ENCODE measurements at regions not wholly inside any gene's neighbourhood (a gene's known extent, or its start where the extent isn't known, plus 50 kb on each side); places are given as distances from the start of the nearest gene placed in this dataset.
A peak's percentile ranks its signal among the peaks of the same experiment; 100 is the strongest.

GRCh38 chr12:131511803-131512561 lies 198.9 kb upstream of the SFSWAP start:
- H3K27me3 ChIP-seq (replicated peaks in 1 of 4; ENCODE audit: control insufficient read depth in 3 of 4, extremely low read depth in 1 of 4, insufficient read depth in 3 of 4, low read length in 3 of 4) = no peaks in the 10 kb centered on the region
- no peak overlapping the region for H3K4me3 ChIP-seq (ENCODE audit: extremely low read depth in 1 of 4, insufficient read depth in 2 of 4, low read depth in 3 of 4, low read length in 4 of 4)
- peak overlapping the region; percentile 32; the same call in 1 of the 2 replicates for H3K18ac ChIP-seq (ENCODE audit: extremely low read depth, low read length)
- 87% methylated on average over 11 of the region's 11 CpGs; no CpG with 5 or more reads in 1 of the 2 experiments for WGBS, 2 experiments (ENCODE audit: extremely low coverage in 1 of 2, insufficient coverage in 1 of 2, insufficient read length in 1 of 2, insufficient replicate concordance in 2 of 2, low coverage in 1 of 2, low lambda C conversion rate in 2 of 2, missing lambda C conversion rate in 1 of 2)
- H3K23me2 ChIP-seq (ENCODE audit: low read depth, low read length) = no peaks in the 10 kb centered on the region
- CTCF ChIA-PET (ENCODE audit: partially characterized antibody) = interaction anchor here (1.0 to 1.3 kb wide), 2 partner anchors 24 to 50 kb away, joined by 3 to 4 read pairs; no protein-coding TSS in a partner anchor
- DNase-seq (ENCODE audit: low read depth in 1 of 2, low spot score in 2 of 2) (no peak), FAIRE-seq (no peak)
- no peaks in the 10 kb centered on the region for H3K79me2 ChIP-seq (ENCODE audit: control insufficient read depth in 1 of 2, insufficient read depth in 2 of 2, low read length in 2 of 2)
- no peak overlapping the region for H4K8ac ChIP-seq (ENCODE audit: extremely low read depth, insufficient read depth, low read length)
- no peak overlapping the region for H2AK5ac ChIP-seq (ENCODE audit: low read depth, low read length)
- H3K79me1 ChIP-seq (ENCODE audit: low read depth, low read length) = no peaks in the 10 kb centered on the region
- no peak overlapping the region for H3K4ac ChIP-seq (replicated peaks; ENCODE audit: insufficient read length, low read depth, low read length)
- H3K56ac ChIP-seq (replicated peaks; ENCODE audit: insufficient read length, low read depth, low read length) = no peak overlapping the region
- 0 out of 2 replicates have a peak overlapping the region, but pooled peaks have one; percentile 3 for H2BK20ac ChIP-seq (ENCODE audit: low read length)
- no peaks in the 10 kb centered on the region for H3K9me3 ChIP-seq (ENCODE audit: insufficient read depth in 2 of 2, low read depth in 1 of 2, low read length in 1 of 2)
- no peaks in the 10 kb centered on the region for H3K36me3 ChIP-seq (ENCODE audit: control insufficient read depth in 2 of 4, insufficient read depth in 4 of 4, low read length in 3 of 4)
- H3K27ac ChIP-seq (ENCODE audit: low read depth, low read length) = no peak overlapping the region
- peak overlapping the region; percentile 46 for H4K91ac ChIP-seq (replicated peaks; ENCODE audit: insufficient read length, low read length)
- no peak overlapping the region for H3K4me2 ChIP-seq (ENCODE audit: insufficient read depth in 1 of 2, low read depth in 2 of 2, low read length in 2 of 2)
- peaks cover 0 to 10% (median 5%) of the 10 kb centered on the region in 4 experiments; a peak in 5 of 7 replicates for H3K4me1 ChIP-seq (replicated peaks in 1 of 4; ENCODE audit: control insufficient read depth in 3 of 4, insufficient read depth in 4 of 4, low read length in 3 of 4)
- peak overlapping the region; percentile 88; the same call in 1 of the 2 replicates for H2BK15ac ChIP-seq (ENCODE audit: low read length)
- H3K14ac ChIP-seq (ENCODE audit: insufficient read length) = no peak overlapping the region
- H4K20me1 ChIP-seq (replicated peaks in 1 of 2; ENCODE audit: control insufficient read depth in 1 of 2, insufficient read depth in 2 of 2, low read length in 2 of 2) = no peaks in the 10 kb centered on the region
- H2BK5ac ChIP-seq (ENCODE audit: low read depth, low read length) = no peak overlapping the region
- POLR2A ChIA-PET (ENCODE audit: partially characterized antibody) = no interaction called here
- H2BK120ac ChIP-seq (replicated peaks; ENCODE audit: low read depth, low read length) = no peak overlapping the region
- H2BK12ac ChIP-seq (ENCODE audit: low read depth, low read length) = peak overlapping the region; percentile 84
- no peak overlapping the region for H2AFZ ChIP-seq (ENCODE audit: low read length)
- H3K9ac ChIP-seq (replicated peaks in 1 of 4; ENCODE audit: extremely low read depth in 1 of 4, low read depth in 3 of 4, low read length in 3 of 4) = no peak overlapping the region
- no peak overlapping the region for H3K23ac ChIP-seq (ENCODE audit: insufficient read length)
- H4K5ac ChIP-seq (ENCODE audit: insufficient read length, low read depth, low read length) = no peak overlapping the region
- TF ChIP-seq HDAC6 (IDR thresholded peaks at IDR 0.05; ENCODE audit: low read depth, low read length) (no peak), ZNF274 (IDR thresholded peaks at IDR 0.05; ENCODE audit: borderline replicate concordance, extremely low read depth, low read length) (no peak), RBBP5 (IDR thresholded peaks at IDR 0.05; ENCODE audit: borderline replicate concordance, low read depth, low read length) (no peak), CTBP2 (IDR thresholded peaks at IDR 0.05; ENCODE audit: borderline replicate concordance, insufficient read depth, insufficient read length, low read length) (no peak), TBP (IDR thresholded peaks at IDR 0.05; ENCODE audit: low read depth, low read length) (no peak), SIRT6 (IDR thresholded peaks at IDR 0.05; ENCODE audit: low read length) (no peak), TCF12 (IDR thresholded peaks at IDR 0.05; ENCODE audit: low read depth, low read length) (no peak), KDM4A (IDR thresholded peaks at IDR 0.05; ENCODE audit: low read depth, low read length, severe bottlenecking) (no peak), KDM1A (IDR thresholded peaks at IDR 0.05; ENCODE audit: borderline replicate concordance, low read length) (no peak), USF2 (IDR thresholded peaks at IDR 0.05; ENCODE audit: low read length) (no peak), TAF7 (optimal IDR thresholded peaks at IDR 0.05; ENCODE audit: borderline replicate concordance, low read depth, low read length) (no peak), SRF (IDR thresholded peaks at IDR 0.05; ENCODE audit: low read depth, low read length) (no peak)

Measured in H1 (cell line).